Testis (tissue), 2 donors: ENCODE measurements at regions not wholly inside any gene's neighbourhood (a gene's known extent, or its start where the extent isn't known, plus 50 kb on each side); places are given as distances from the start of the nearest gene placed in this dataset.

Experiments used
- POLR2A ChIP-seq: fragments of 450-650 bp; IDR thresholded peaks from one replicate; pipeline ENCODE4 v1.6.1; 2017; ENCODE audit warnings: antibody characterized with exemption, mild to moderate bottlenecking, moderate library complexity
- TF ChIP-seq, protein P1 (sequence below), 3 experiments: fragments of 450-650 bp in 2 of 3; fragments of 200-600 bp in 1 of 3; sonication (generic) in 1 of 3; IDR thresholded peaks; one replicate each; pipeline ENCODE4 v1.5.1; 2016 to 2019; ENCODE audit warnings: antibody characterized with exemption in 3 of 3, mild to moderate bottlenecking in 2 of 3, moderate library complexity in 1 of 3

- no peak for TF ChIP-seq POLR2A
- TF ChIP-seq, protein P1, sequence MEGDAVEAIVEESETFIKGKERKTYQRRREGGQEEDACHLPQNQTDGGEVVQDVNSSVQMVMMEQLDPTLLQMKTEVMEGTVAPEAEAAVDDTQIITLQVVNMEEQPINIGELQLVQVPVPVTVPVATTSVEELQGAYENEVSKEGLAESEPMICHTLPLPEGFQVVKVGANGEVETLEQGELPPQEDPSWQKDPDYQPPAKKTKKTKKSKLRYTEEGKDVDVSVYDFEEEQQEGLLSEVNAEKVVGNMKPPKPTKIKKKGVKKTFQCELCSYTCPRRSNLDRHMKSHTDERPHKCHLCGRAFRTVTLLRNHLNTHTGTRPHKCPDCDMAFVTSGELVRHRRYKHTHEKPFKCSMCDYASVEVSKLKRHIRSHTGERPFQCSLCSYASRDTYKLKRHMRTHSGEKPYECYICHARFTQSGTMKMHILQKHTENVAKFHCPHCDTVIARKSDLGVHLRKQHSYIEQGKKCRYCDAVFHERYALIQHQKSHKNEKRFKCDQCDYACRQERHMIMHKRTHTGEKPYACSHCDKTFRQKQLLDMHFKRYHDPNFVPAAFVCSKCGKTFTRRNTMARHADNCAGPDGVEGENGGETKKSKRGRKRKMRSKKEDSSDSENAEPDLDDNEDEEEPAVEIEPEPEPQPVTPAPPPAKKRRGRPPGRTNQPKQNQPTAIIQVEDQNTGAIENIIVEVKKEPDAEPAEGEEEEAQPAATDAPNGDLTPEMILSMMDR (IDR thresholded peaks at IDR 0.05), result no peak
Observed at GRCh38 chr7:81327468-81328266, 408.8 kb upstream of the SEMA3C start.
